OCI-LY3 (cell line): ENCODE measurements at regions not wholly inside any gene's neighbourhood (a gene's known extent, or its start where the extent isn't known, plus 50 kb on each side); places are given as distances from the start of the nearest gene placed in this dataset.
A peak's percentile ranks its signal among the peaks of the same experiment; 100 is the strongest.

ENCODE experiments used
- H2AFZ ChIP-seq: fragments of 200-600, 300-600 bp; shearing (Covaris generic); 2 replicates; pipeline ENCODE4 v1.6.0; 2014; ENCODE audit warnings: antibody characterized with exemption, low read depth, low read length
- H3K27ac ChIP-seq: fragments of 200-600, 300-600 bp; sonication (generic); 2 replicates; pipeline ENCODE4 v1.5.1; 2014; ENCODE audit warnings: mild to moderate bottlenecking, low read length, moderate library complexity, mixed read lengths
- H3K27me3 ChIP-seq: fragments of 200-600, 300-600 bp; sonication (generic); 2 replicates; pipeline ENCODE4 v1.6.1; 2014; ENCODE audit warnings: low read depth, low read length, mixed read lengths
- H3K36me3 ChIP-seq: fragments of 200-600, 300-600 bp; sonication (generic); replicated peaks from 2 replicates; pipeline ENCODE3; 2014; ENCODE audit warnings: low read depth, low read length, mixed read lengths
- H3K4me1 ChIP-seq: fragments of 300-600, 200-600 bp; sonication (generic); 2 replicates; pipeline ENCODE4 v1.6.1; 2014; ENCODE audit warnings: low read length, mixed read lengths
- H3K4me2 ChIP-seq: fragments of 200-600, 300-600 bp; sonication (generic); 2 replicates; pipeline ENCODE4 v1.6.1; 2014; ENCODE audit warnings: low read length, mixed read lengths
- H3K4me3 ChIP-seq: fragments of 300-600, 200-600 bp; sonication (generic); 2 replicates; pipeline ENCODE4 v1.5.1; 2014; ENCODE audit warnings: antibody characterized with exemption, mild to moderate bottlenecking, low read length, moderate library complexity
- H3K79me2 ChIP-seq: fragments of 300-600, 200-600 bp; shearing (Covaris generic); 2 replicates; pipeline ENCODE4 v1.6.1; 2014; ENCODE audit warnings: mild to moderate bottlenecking, low read length, mixed read lengths
- H3K9ac ChIP-seq: fragments of 300-600, 200-600 bp; shearing (Covaris generic); 2 replicates; pipeline ENCODE4 v1.6.0; 2014; ENCODE audit warnings: mild to moderate bottlenecking, low read length, moderate library complexity
- H3K9me3 ChIP-seq: fragments of 200-600, 300-600 bp; shearing (Covaris generic); 2 replicates; pipeline ENCODE4 v1.6.1; 2014; ENCODE audit warnings: low read length, mixed read lengths; ENCODE audit not compliant: insufficient read depth
- H4K20me1 ChIP-seq: fragments of 200-600, 300-600 bp; sonication (generic); 2 replicates; pipeline ENCODE4 v1.6.1; 2016; ENCODE audit warnings: low read length, mixed read lengths; ENCODE audit not compliant: insufficient read depth
- EZH2phosphoT487 ChIP-seq: fragments of 200-600 bp; shearing (Covaris generic); IDR thresholded peaks from 2 replicates; pipeline ENCODE4 v1.6.1; 2018; ENCODE audit warnings: antibody characterized with exemption, mixed run types, low read depth
- TF ChIP-seq, protein P1 (sequence below): fragments of 200-600, 300-600 bp; sonication (generic); IDR thresholded peaks from 2 replicates; pipeline ENCODE4 v1.5.1; 2014; ENCODE audit warnings: antibody characterized with exemption, low read length, low read depth

DNA sequence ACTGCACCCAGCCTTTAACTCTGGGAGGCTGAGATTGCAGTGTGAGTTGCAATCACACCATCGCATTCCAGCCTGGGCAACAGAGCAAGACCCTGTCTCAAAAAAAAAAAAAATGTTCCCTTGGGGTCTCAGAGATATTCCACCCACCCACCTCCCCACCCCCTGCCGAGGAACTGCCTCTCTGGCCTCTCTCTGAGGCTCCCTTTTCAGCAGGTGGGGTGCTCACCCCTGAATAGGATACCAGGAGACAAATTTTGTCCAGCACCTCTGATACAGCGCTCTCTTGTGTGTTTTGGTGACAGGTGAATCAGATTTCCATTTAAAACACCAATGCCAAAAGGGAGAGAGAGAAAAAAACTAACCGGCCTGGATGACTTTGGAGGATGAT lies 92.6 kb upstream of the KIF5B start:
- Histone ChIP-seq H3K4me1 (peaks cover 13% of the 10 kb centered on the region), H2AFZ (no peak overlapping the region), H3K27me3 (no peaks in the 10 kb centered on the region), H3K36me3 (no peaks in the 10 kb centered on the region), H3K4me3 (peak overlapping the region; percentile 46; the same call in 1 of the 2 replicates), H3K9me3 (no peaks in the 10 kb centered on the region), H4K20me1 (no peaks in the 10 kb centered on the region), H3K4me2 (peak overlapping the region; percentile 74), H3K79me2 (no peaks in the 10 kb centered on the region), H3K27ac (no peak overlapping the region), H3K9ac (no peak overlapping the region)
- TF ChIP-seq, protein P1, sequence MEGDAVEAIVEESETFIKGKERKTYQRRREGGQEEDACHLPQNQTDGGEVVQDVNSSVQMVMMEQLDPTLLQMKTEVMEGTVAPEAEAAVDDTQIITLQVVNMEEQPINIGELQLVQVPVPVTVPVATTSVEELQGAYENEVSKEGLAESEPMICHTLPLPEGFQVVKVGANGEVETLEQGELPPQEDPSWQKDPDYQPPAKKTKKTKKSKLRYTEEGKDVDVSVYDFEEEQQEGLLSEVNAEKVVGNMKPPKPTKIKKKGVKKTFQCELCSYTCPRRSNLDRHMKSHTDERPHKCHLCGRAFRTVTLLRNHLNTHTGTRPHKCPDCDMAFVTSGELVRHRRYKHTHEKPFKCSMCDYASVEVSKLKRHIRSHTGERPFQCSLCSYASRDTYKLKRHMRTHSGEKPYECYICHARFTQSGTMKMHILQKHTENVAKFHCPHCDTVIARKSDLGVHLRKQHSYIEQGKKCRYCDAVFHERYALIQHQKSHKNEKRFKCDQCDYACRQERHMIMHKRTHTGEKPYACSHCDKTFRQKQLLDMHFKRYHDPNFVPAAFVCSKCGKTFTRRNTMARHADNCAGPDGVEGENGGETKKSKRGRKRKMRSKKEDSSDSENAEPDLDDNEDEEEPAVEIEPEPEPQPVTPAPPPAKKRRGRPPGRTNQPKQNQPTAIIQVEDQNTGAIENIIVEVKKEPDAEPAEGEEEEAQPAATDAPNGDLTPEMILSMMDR = no peak
- TF ChIP-seq EZH2phosphoT487 = no peak

GRCh38 chr10:32147730-32148129 lies 91.5 kb upstream of the KIF5B start:
- Histone ChIP-seq H3K4me1 (peaks cover 13% of the 10 kb centered on the region), H3K27ac (no peak overlapping the region), H3K9ac (no peak overlapping the region), H3K79me2 (no peaks in the 10 kb centered on the region), H3K4me3 (no peak overlapping the region), H3K27me3 (no peaks in the 10 kb centered on the region), H3K36me3 (no peaks in the 10 kb centered on the region), H4K20me1 (no peaks in the 10 kb centered on the region), H3K9me3 (no peaks in the 10 kb centered on the region), H3K4me2 (no peak overlapping the region), H2AFZ (no peak overlapping the region)
- TF ChIP-seq, protein P1 = no peak
- TF ChIP-seq EZH2phosphoT487 = no peak

DNA sequence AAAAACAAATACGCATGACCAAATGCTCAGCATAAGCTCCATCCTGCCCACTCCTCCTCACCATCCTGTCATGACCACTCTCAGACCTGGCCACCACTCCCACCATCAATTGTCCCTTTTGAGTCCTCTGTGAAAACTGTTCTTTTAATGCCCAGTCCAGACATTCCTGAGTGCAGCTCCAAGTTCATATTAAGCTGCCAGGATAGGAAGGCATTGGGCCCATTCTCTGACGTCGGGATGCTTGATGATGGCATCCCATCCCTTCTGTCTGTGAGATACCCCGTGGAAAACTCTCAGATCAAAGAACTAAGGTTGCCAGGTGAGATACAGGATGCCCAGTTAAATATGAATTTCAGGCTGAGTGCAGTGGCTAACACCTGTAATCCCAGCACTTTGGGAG lies 89.9 kb upstream of the KIF5B start:
- H3K36me3 ChIP-seq = no peaks in the 10 kb centered on the region
- H3K4me3 ChIP-seq = no peak overlapping the region
- no peak overlapping the region for H3K27ac ChIP-seq
- peaks cover 13% of the 10 kb centered on the region for H3K4me1 ChIP-seq
- TF ChIP-seq EZH2phosphoT487 = no peak
- TF ChIP-seq, protein P1 = no peak
- H3K9me3 ChIP-seq = no peaks in the 10 kb centered on the region
- no peak overlapping the region for H3K9ac ChIP-seq
- H3K4me2 ChIP-seq = no peak overlapping the region
- no peak overlapping the region for H2AFZ ChIP-seq
- H3K27me3 ChIP-seq = no peaks in the 10 kb centered on the region
- H4K20me1 ChIP-seq = no peaks in the 10 kb centered on the region
- H3K79me2 ChIP-seq = no peaks in the 10 kb centered on the region

DNA sequence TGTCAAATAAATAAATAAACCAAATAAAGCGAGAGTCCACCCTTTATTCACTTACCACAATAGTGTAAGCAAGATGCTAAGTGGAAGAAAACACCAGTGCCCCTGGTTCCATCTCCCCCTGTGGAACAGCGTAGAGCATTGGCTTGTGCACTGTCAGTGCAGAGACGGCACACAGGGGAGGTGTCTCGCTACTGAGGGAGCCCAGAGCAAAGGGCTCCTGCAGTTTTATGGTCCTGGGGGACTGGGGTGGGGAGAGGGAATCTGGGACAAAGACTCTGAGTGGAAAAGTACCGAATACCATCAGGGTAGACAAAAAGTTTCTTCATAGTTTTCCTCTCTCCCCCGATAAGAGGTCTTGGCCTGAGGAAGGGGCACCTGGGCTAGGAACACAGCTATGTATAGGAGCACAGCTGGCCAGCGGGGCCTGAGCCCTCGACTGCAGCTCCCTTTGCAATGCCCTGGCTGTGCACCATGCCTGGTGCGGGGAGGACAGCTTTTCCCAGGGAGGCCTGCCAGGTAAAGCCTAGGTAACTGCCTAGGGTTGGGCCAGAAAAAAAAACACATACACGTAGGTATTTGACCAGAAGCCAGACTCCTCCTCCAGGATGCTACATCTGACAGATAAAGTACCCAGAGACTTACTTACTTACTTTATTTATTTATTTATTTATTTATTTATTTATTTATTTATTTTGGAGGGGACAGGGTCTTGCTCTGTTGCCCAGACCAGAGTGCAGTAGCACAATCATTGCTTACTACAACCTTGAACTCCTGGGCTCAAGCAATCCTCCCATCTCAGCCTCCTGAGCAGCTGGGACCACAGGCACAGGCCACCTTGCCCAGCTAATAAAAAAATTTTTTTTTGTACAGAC lies 88.8 kb upstream of the KIF5B start:
- peaks cover 13% of the 10 kb centered on the region for H3K4me1 ChIP-seq
- no peaks in the 10 kb centered on the region for H3K79me2 ChIP-seq
- no peak overlapping the region for H2AFZ ChIP-seq
- no peak overlapping the region for H3K9ac ChIP-seq
- no peaks in the 10 kb centered on the region for H3K9me3 ChIP-seq
- no peak overlapping the region for H3K27ac ChIP-seq
- no peaks in the 10 kb centered on the region for H3K36me3 ChIP-seq
- H3K4me3 ChIP-seq = no peak overlapping the region
- no peaks in the 10 kb centered on the region for H3K27me3 ChIP-seq
- H3K4me2 ChIP-seq = no peak overlapping the region
- H4K20me1 ChIP-seq = no peaks in the 10 kb centered on the region
- TF ChIP-seq EZH2phosphoT487 = no peak
- TF ChIP-seq, protein P1 = no peak
